MM.1S (cell line): ENCODE measurements at regions not wholly inside any gene's neighbourhood (a gene's known extent, or its start where the extent isn't known, plus 50 kb on each side); places are given as distances from the start of the nearest gene placed in this dataset.

ENCODE experiments used
- DNase-seq: peaks from one replicate; pipeline ENCODE4 v3.0.0-alpha.2; 2015
- H2AFZ ChIP-seq: fragments of 300-600 bp; sonication (generic); 2 replicates; pipeline ENCODE4 v1.6.0; 2016; ENCODE audit warnings: antibody characterized with exemption, low read length
- H3F3A ChIP-seq: fragments of 300-600 bp; sonication (generic); 2 replicates; pipeline ENCODE4 v1.6.1; 2016; ENCODE audit warnings: mild to moderate bottlenecking, antibody characterized with exemption, low read length, moderate library complexity, mixed read lengths; ENCODE audit not compliant: insufficient read depth
- H3K27ac ChIP-seq: fragments of 300-600 bp; sonication (generic); 2 replicates; pipeline ENCODE4 v1.5.1; 2016; ENCODE audit warnings: mild to moderate bottlenecking, low read length
- H3K27me3 ChIP-seq: fragments of 300-600 bp; sonication (generic); replicated peaks from 2 replicates; pipeline ENCODE4 v1.6.0; 2016; ENCODE audit warnings: low read length; ENCODE audit not compliant: insufficient read depth
- H3K36me3 ChIP-seq: fragments of 300-600 bp; sonication (generic); replicated peaks from 2 replicates; pipeline ENCODE4 v1.6.1; 2016; ENCODE audit warnings: mild to moderate bottlenecking, low read length, mixed read lengths; ENCODE audit not compliant: insufficient read depth
- H3K4me1 ChIP-seq: fragments of 300-600 bp; sonication (generic); 2 replicates; pipeline ENCODE4 v1.6.1; 2016; ENCODE audit warnings: low read length, mixed read lengths
- H3K4me2 ChIP-seq: fragments of 300-600 bp; sonication (generic); 2 replicates; pipeline ENCODE4 v1.6.0; 2016; ENCODE audit warnings: low read depth, low read length
- H3K4me3 ChIP-seq: fragments of 300-600 bp; sonication (generic); 2 replicates; pipeline ENCODE4 v1.5.1; 2016; ENCODE audit warnings: low read length, mixed read lengths
- H3K79me2 ChIP-seq: fragments of 300-600 bp; sonication (generic); 2 replicates; pipeline ENCODE4 v1.6.1; 2016; ENCODE audit warnings: mixed run types, low read length, mixed read lengths
- H3K9ac ChIP-seq: fragments of 300-600 bp; sonication (generic); 2 replicates; pipeline ENCODE4 v1.6.1; 2016; ENCODE audit warnings: low read length, mixed read lengths
- H3K9me2 ChIP-seq: fragments of 300-600 bp; sonication (generic); replicated peaks from 2 replicates; pipeline ENCODE4 v1.6.1; 2016; ENCODE audit warnings: mild to moderate bottlenecking, low read length, mixed read lengths; ENCODE audit not compliant: insufficient read depth
- H3K9me3 ChIP-seq: fragments of 300-600 bp; sonication (generic); replicated peaks from 2 replicates; pipeline ENCODE4 v1.6.1; 2016; ENCODE audit warnings: mild to moderate bottlenecking, low read length, mixed read lengths; ENCODE audit not compliant: insufficient read depth
- H4K20me1 ChIP-seq: fragments of 300-600 bp; sonication (generic); 2 replicates; pipeline ENCODE4 v1.6.1; 2016; ENCODE audit warnings: mild to moderate bottlenecking, low read length, moderate library complexity, mixed read lengths; ENCODE audit not compliant: insufficient read depth
- EZH2 ChIP-seq: fragments of 300-600 bp; sonication (generic); optimal IDR thresholded peaks from 2 replicates; pipeline ENCODE3; 2017; ENCODE audit warnings: low read depth, mild to moderate bottlenecking, antibody characterized with exemption, low read length, mixed read lengths
- EZH2phosphoT487 ChIP-seq: fragments of 300-600 bp; sonication (generic); IDR thresholded peaks from 2 replicates; pipeline ENCODE4 v1.6.1; 2018; ENCODE audit warnings: antibody characterized with exemption, low read length
- TF ChIP-seq, protein P1 (sequence below): fragments of 300-600 bp; sonication (generic); IDR thresholded peaks from 2 replicates; pipeline ENCODE4 v1.5.1; 2016; ENCODE audit warnings: antibody characterized with exemption, low read length, mixed read lengths

DNA sequence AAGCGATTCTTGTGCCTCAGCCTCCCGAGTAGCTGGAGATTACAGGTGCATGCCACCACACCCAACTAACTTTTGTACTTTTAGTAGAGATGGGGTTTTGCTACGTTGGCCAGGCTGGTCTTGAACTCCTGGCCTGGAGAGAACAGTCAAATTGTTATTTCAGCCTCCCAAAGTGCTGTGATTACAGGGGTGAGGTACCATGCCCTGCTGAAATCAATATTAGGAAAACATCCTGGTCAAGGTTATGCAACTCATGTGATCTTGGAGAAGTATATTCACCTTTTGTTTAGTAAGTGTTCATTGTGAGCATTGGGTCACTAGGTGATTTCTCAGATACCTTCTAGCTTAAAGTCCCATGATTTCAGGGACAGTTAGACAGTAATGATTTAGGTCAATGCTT, 167.8 kb downstream of the AASDH start:
- Histone ChIP-seq H3K79me2 (no peaks in the 10 kb centered on the region), H3K9me3 (no peaks in the 10 kb centered on the region), H2AFZ (no peak overlapping the region), H3K27ac (no peak overlapping the region), H3F3A (no peaks in the 10 kb centered on the region), H4K20me1 (no peaks in the 10 kb centered on the region), H3K9me2 (no peaks in the 10 kb centered on the region), H3K36me3 (no peaks in the 10 kb centered on the region), H3K4me3 (no peak overlapping the region), H3K4me1 (no peaks in the 10 kb centered on the region), H3K9ac (no peak overlapping the region), H3K4me2 (no peak overlapping the region), H3K27me3 (no peaks in the 10 kb centered on the region)
- no peak for DNase-seq
- TF ChIP-seq, protein P1, sequence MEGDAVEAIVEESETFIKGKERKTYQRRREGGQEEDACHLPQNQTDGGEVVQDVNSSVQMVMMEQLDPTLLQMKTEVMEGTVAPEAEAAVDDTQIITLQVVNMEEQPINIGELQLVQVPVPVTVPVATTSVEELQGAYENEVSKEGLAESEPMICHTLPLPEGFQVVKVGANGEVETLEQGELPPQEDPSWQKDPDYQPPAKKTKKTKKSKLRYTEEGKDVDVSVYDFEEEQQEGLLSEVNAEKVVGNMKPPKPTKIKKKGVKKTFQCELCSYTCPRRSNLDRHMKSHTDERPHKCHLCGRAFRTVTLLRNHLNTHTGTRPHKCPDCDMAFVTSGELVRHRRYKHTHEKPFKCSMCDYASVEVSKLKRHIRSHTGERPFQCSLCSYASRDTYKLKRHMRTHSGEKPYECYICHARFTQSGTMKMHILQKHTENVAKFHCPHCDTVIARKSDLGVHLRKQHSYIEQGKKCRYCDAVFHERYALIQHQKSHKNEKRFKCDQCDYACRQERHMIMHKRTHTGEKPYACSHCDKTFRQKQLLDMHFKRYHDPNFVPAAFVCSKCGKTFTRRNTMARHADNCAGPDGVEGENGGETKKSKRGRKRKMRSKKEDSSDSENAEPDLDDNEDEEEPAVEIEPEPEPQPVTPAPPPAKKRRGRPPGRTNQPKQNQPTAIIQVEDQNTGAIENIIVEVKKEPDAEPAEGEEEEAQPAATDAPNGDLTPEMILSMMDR: no peak
- no peak for TF ChIP-seq EZH2
- no peak for TF ChIP-seq EZH2phosphoT487

DNA sequence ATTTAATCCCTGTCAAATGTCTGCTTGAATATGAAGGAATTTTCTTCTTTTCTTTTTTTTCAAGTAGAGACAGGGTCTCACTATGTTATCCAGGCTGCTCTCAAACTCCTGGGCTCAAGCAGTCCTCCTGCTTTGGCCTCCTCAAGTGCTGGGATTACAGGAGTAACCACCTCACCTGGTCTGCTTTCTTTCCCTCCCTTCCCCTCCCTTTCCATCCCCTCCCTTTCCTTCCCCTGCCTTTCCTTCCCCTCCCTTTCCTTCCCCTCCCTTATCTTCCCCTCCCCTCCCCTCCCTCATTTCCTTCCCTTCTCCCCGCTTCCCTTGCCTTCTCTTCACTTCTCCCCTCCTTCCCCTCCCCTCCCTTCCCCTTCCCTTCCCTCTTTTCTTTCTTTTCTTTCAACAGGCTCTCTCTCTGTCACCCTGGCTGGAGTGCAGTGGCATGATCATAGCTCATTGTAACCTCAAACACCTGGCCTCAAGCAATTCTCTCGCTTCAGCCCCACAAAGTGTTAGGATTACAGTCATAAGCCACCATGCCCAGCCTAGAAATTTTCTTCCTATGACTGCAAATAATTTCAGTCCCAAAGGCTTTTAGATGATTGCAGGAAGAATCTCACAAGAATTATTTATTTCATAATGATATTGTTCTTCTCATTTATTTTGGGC, 168.9 kb downstream of the AASDH start:
- H3K79me2 ChIP-seq: no peaks in the 10 kb centered on the region
- no peaks in the 10 kb centered on the region for H3F3A ChIP-seq
- no peak for DNase-seq
- no peaks in the 10 kb centered on the region for H3K27me3 ChIP-seq
- no peaks in the 10 kb centered on the region for H4K20me1 ChIP-seq
- no peak overlapping the region for H3K4me3 ChIP-seq
- H2AFZ ChIP-seq: no peak overlapping the region
- no peaks in the 10 kb centered on the region for H3K36me3 ChIP-seq
- TF ChIP-seq EZH2: no peak
- no peak for TF ChIP-seq EZH2phosphoT487
- TF ChIP-seq, protein P1: no peak
- H3K9me2 ChIP-seq: no peaks in the 10 kb centered on the region
- H3K4me2 ChIP-seq: no peak overlapping the region
- no peak overlapping the region for H3K9ac ChIP-seq
- no peak overlapping the region for H3K27ac ChIP-seq
- H3K9me3 ChIP-seq: no peaks in the 10 kb centered on the region
- H3K4me1 ChIP-seq: no peaks in the 10 kb centered on the region

DNA sequence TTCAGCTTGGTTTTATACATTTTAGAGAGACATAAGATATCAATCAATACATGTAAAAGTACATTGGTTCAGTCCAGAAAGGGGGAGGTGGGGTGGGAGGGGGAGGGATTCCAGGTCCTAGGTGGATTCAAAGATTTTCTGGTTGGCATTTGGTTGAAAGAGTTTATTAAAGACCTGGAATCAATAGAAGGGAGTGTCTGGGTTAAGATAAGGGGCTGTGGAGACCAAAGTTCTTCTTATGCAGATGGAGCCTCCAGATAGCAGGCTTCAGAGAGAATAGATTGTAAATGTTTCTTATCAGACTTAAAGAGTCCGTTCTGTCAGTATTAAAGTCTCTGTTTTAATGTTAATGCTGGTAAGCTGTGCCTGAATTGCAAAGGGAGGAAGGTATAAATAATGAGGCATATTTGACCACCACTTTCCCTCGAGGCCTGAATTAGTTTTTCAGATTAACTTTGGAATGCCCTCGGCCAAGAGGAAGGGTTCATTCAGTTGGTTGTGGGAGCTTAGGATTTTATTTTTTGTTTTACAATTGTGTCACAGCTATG, 169.9 kb downstream of the AASDH start:
- Histone ChIP-seq H3K9me2 (no peaks in the 10 kb centered on the region), H3F3A (no peaks in the 10 kb centered on the region), H3K9ac (no peak overlapping the region), H3K79me2 (no peaks in the 10 kb centered on the region), H3K27ac (no peak overlapping the region), H3K36me3 (no peaks in the 10 kb centered on the region), H3K4me2 (no peak overlapping the region), H3K4me3 (no peak overlapping the region), H3K9me3 (no peaks in the 10 kb centered on the region), H4K20me1 (no peaks in the 10 kb centered on the region), H3K27me3 (no peaks in the 10 kb centered on the region), H2AFZ (no peak overlapping the region), H3K4me1 (no peaks in the 10 kb centered on the region)
- no peak for DNase-seq
- TF ChIP-seq, protein P1: no peak
- no peak for TF ChIP-seq EZH2phosphoT487
